HG03469 (cell line): ENCODE measurements at regions not wholly inside any gene's neighbourhood (a gene's known extent, or its start where the extent isn't known, plus 50 kb on each side); places are given as distances from the start of the nearest gene placed in this dataset.

ENCODE experiments used
- ATAC-seq: cut with Tn5 transposase; IDR thresholded peaks from one replicate; pipeline ENCODE4 v1.9.1; 2021; ENCODE audit warnings: mild to moderate bottlenecking, moderate library complexity, moderate number of reproducible peaks; ENCODE audit not compliant: unreplicated experiment

DNA sequence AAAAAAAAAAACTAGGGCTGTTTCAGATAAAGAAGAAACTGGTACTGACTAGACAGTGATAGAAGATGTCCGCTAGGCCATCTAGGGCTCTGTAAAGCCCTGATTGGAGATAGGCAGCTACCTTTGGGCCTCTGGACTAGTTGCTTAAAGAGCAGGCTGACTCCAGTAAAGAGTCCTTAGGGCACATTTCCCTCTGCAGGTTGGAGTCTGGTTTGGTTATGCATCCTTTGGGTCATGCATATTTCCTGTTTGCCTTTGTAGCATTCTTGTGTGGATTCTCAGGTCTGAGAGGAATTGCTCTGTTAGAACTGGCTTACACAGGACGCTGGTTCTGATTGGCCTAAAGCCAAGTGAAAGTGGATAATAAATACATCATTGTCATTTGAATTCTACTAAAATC lies 165.5 kb upstream of the LRRN1 start:
- ATAC-seq, result no peak

DNA sequence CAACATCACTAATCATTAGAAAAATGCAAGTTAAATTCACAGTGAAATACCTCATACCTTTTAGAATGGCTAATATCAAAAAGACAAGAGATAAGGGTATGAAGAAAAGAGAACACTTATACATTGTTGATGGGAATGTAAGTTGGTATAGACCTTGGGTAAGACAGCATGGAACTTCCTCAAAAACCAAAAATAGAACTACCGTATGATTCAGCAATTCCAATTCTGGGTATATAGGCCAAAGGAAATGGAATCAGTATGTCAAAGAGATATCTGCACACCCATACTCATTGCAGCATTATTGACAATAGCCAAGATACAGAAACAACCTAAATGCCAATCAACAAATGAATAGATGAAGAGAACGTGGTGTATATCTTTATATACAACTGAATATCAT lies 166.8 kb upstream of the LRRN1 start:
- ATAC-seq, result no peak

- no peak for ATAC-seq
Measured at GRCh38 chr3:3631114-3631513, 168.1 kb upstream of the LRRN1 start.

- no peak for ATAC-seq
Measured at GRCh38 chr3:3629911-3630310, 169.3 kb upstream of the LRRN1 start.

DNA sequence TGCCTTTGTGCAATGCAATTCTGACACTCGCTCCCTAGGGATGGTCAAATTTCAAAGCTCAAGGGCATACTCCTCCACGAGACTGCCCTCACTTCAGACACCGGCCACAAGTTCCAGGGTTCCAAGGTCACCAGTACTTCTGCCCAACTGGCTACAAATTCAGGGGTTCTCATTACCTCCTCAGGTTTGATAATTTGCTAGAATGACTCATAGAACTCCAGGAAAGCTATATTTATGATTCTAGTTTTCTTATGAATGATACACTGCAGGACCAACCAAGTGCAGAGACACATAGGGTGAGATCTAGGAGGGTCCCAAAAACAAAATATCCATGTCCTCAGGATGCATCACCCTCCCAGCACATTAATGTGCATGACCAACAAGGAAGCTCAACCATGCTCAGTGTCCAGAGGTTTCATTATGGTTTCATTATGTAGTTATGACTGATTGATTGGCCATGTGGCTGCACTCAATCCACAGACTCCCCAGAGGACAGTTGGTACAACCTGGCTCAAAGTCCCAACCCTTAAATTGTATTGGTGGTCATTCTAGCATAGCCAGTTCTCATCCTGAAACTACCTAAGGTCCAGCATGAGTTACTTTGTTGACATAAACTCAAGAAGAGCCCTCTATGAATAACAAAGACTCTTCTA lies 170.4 kb upstream of the LRRN1 start:
- ATAC-seq, result peak; percentile 55

GRCh38 chr3:3627114-3627513 lies 172.1 kb upstream of the LRRN1 start:
- no peak for ATAC-seq

DNA sequence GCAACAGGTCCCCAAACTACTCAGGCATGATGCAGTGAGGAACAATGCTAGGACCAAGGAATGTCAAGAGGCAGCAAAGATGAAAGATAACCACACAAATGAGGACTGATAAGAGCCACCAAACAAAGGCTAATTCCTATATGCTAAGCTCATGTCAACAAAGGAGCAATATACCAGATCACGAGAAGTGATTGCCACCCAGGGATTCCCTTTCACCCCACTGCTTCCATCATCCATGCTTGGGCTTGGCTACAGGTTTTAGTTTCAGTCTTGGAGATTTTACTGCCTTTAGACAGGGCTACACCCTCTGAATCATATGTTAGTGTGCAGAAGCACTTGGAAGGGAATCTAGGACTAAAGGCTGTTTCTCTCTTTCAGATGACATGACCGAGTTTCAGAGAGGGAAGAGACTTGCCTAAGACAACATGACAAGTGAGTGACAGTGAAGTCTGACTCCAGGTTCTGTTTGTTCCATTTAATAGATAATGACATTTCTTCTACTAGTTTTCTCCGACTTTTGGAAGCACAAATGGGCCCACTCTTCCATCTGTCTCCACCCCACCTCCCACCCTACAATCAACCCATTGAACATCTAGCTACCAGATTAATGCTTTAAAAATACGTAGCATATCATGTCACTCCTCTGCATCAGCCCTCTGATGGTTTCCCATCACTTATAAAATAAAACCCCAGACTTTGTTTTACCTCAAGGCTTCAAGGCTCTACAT lies 173.5 kb upstream of the LRRN1 start:
- no peak for ATAC-seq

DNA sequence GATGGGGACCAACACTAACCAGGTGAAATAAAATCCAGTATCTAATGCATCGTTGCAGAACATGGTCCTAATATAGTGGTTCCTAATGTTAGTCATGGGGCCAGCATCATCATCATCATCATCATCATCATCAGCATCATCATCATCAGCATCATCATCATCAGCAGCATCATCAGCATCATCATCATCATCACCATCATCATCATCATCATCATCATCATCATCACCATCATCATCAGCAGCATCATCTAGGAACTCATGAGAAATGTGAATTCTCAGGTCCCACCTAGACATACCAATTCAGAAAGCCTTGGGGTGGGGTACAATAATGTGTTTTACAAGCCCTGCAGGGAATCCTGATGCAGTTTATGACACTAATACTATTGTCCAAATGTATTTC lies 179.4 kb upstream of the LRRN1 start:
- no peak for ATAC-seq

DNA sequence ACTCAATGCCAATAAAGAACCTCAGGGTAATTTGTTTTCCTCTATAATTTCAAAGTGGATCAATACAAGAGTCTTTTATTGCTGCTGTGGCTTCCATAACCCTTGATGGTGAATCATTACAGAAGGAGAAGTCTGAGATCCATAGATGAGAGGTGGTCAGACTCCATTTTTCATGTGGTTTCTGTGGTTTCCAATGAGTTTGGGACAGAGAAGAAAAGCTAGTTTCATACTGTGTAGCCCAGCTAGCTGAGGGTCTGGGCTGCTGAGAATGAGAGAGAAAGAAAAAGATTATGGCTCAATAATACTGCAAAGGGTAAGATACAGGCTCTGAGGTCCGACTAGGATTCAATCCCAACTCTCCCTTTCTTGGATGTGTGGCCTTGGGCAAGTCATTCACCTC lies 180.6 kb upstream of the LRRN1 start:
- ATAC-seq, result no peak

DNA sequence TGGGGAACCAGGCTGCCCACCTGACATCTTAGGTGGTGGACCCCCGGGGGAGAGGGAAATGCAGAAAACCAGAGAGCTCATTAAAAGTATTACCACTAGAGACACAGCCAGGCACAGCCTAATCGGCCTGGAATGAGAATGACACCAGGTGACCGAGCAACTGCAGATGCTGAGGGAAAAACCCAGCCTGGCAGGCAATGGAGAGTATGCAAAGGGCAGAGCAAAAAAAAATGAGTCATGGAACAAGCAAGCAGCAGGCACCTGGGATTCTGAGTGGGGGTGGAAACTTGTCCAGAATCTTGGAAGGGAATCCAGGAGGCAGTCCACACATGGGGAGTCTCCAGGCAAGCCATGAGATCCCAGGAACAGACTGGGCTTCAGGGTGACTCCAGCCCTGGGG lies 183.7 kb upstream of the LRRN1 start:
- no peak for ATAC-seq

DNA sequence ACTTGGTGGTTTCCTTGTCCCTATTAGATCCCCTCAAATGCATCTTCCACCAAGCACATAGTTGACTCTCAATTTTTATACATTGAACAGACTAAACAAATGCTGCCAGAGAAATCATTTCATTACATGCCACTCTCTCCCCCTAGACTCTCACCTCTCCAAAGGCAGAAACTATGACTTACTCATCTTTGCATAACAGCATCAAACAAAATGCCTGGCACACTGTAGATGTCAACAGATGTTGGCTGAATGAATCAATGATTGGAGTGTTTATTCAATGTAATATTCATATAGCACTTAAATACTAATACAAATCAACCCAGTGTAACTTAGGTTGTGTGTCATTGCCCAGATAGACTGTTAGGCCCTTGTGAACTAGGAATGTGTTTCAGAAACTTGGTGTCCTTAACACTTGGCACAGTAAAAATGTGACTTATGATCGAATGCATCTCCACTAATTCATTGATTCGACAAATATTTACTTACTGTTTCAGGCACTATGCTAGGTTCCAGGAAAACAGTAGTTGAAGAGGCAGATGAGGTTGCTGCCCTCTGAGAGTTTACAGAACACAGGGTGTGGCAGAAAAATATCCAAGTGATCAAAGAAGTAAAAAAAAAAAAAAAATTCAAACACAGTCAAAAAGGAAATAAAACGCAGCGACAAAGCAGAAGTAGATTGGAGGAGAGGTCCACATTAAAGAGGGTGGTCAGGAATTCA lies 188.5 kb upstream of the LRRN1 start:
- no peak for ATAC-seq

GRCh38 chr3:3606321-3606720 lies 192.9 kb upstream of the LRRN1 start:
- no peak for ATAC-seq

GRCh38 chr3:3605226-3605625 lies 194.0 kb upstream of the LRRN1 start:
- no peak for ATAC-seq

DNA sequence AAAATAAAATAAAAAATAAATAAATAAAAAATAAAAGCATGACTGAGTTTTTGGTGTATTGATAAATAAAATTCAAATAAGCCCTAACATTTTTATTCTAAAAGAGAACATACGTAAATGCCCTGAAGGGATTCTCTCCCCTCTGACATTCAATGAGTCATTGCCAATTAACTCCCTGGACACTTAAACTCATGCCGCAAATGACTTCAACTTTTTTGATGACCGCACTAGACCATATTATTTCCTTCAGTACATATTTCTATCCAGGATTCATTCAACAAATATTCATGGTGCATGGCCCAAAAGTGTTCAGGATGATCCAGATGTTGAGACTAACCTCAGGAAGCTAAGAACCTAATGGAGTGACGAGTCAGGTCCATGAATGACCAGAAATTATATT lies 195.9 kb upstream of the LRRN1 start:
- no peak for ATAC-seq

DNA sequence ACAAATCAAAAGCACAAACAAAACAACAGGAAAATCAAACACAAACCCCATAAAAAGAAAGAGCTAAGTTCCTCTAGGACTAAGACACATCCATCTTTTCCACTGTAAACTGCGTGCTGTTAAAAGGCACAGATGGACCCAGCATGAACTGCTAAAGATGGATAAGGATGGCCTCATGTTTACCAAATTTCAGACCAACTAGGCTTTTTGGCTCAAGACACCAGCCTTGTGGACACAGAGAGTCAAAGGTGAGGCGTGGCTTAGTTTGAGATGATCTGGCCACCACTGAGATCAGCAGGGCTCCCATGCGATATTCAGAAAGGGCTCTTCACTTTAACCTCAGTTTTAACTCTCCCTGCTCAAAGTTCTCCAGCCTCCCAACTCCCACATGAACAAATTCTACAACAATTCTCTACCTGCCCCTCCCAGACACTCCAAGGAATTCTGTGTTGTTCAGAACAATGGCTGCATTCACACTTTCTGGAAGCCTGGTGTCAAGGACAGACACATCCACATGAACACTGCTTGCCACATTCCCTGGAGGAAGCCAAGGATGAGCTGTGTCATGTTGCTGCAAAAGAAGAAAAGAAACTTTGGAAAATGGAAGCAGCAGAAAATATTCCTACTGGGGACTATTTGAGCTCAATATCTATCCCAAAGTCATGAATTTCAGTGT lies 198.4 kb upstream of the LRRN1 start:
- no peak for ATAC-seq

GRCh38 chr3:3599016-3599415 lies 200.2 kb upstream of the LRRN1 start:
- ATAC-seq, result no peak

DNA sequence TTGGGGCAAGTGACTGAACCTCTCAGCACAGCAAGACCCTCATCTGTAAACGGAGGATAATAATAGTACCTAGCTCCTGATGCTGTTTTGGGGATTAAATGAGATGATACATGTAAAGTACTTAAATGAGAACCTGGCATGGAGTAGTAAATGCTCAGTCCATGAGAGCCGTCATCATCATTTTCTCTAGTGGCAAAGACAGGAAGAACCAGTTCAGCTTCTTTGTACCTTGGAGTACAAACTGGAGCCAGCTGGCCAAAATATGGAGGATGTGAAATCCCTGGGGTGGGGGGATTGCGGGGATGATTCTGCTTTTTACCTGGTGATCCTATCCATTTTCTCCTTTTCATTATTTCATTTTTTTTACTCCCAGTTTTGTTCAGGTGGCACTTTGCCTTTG lies 204.2 kb upstream of the LRRN1 start:
- ATAC-seq, result no peak

DNA sequence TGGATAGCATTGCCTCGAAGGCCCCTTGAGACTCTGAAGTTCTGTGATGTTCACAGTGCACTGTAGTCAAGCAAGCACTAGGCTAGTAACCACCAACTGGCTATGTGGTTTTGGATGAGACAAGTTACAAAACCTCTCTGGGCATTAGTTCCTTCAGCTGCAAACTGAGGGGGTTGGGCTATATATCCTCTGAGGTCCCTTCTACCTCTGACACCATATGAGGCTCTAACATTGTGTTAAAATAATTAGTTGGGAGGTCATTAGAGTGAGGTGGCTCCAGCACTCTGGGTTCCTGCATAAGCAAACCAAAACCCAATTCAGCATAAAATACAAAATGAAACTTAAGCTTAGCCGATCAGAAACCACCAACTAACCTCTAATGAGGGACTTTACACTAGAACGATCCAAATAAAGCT lies 209.5 kb upstream of the LRRN1 start:
- ATAC-seq, result peak; percentile 92

DNA sequence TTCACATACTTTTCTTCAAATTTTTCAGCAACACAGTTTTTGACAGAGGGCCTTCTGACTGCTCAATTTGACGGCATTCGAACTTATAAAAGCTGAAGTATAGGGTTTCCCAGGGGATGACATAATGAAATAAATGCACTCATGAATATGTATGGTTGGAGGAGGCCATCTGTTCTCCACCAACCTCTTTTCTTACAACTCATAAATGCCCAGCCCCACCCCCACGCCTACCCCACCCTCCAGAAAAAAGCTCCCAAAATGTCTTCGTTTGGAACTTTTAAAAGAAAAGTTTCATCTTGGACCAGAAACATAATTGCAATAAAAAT lies 211.6 kb upstream of the LRRN1 start:
- ATAC-seq, result no peak

- ATAC-seq, result no peak
Measured at GRCh38 chr3:3586843-3587646, 212.2 kb upstream of the LRRN1 start.

GRCh38 chr3:3586336-3586735 lies 212.9 kb upstream of the LRRN1 start:
- no peak for ATAC-seq
